Activated T-cell treated with anti-CD3 and anti-CD28 coated beads, Interleukin-2, amount 50 U/mL, for 72 hours (primary cell): ENCODE measurements at regions not wholly inside any gene's neighbourhood (a gene's known extent, or its start where the extent isn't known, plus 50 kb on each side); places are given as distances from the start of the nearest gene placed in this dataset.

Source experiments
- ATAC-seq, 2 donors: fragments of 150-1000 bp; cut with Tn5 transposase; replicated peaks in 1 of 2; 2 replicates each; pipeline ENCODE4 v1.10.0; 2021; ENCODE audit warnings: moderate library complexity in 2 of 2, mild to moderate bottlenecking in 1 of 2
- DNase-seq, 2 donors: peaks; one replicate each; pipeline ENCODE4 v3.0.0; 2021 to 2022; ENCODE audit warnings: mixed read lengths in 1 of 2
- H3K27ac Mint-ChIP-seq: one replicate; pipeline ENCODE4 v1.8.0; 2022; ENCODE audit warnings: mild to moderate bottlenecking, moderate library complexity, mixed read lengths
- H3K27me3 Mint-ChIP-seq: one replicate; pipeline ENCODE4 v1.8.0; 2022; ENCODE audit warnings: low read depth, mixed read lengths
- H3K36me3 Mint-ChIP-seq, 2 donors: one replicate each; pipeline ENCODE4 v1.8.0; 2022; ENCODE audit warnings: mixed read lengths in 2 of 2, mild to moderate bottlenecking in 1 of 2; ENCODE audit not compliant: insufficient read depth in 2 of 2
- H3K4me1 Mint-ChIP-seq: one replicate; pipeline ENCODE4 v1.8.0; 2022; ENCODE audit warnings: low read depth, mixed read lengths
- H3K4me3 Mint-ChIP-seq, 2 donors: one replicate each; pipeline ENCODE4 v1.8.0; 2022; ENCODE audit warnings: mild to moderate bottlenecking in 2 of 2, mixed read lengths in 2 of 2, moderate library complexity in 2 of 2
- H3K9me3 Mint-ChIP-seq, 2 donors: one replicate each; pipeline ENCODE4 v1.8.0; 2022; ENCODE audit warnings: mixed read lengths in 2 of 2

DNA sequence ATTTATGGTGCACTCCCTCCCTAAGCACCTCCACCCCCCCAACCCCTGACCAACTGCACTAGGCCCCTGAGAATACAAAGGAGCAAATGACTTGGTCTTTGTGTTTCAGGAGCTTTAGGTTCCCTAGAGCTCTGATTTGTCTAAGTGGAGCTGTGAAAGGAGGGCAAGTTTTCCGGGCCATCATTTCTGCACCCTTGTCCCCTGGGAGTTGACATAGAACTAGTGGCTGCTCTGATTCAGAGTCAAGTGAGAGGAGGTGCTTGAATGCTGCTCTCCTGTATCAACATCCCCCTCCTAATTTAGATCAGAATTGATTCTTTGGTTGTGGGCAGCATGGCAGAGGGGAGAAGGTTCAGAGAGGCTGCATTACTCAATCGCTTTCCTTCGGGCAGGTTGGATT, 391.6 kb downstream of the KCNRG start:
- peaks cover 20% of the 10 kb centered on the region for H3K4me1 Mint-ChIP-seq
- H3K27me3 Mint-ChIP-seq = peaks cover 21% of the 10 kb centered on the region
- DNase-seq (no peak), ATAC-seq (no peak)
- H3K36me3 Mint-ChIP-seq = no peaks in the 10 kb centered on the region
- H3K4me3 Mint-ChIP-seq = no peak overlapping the region
- H3K27ac Mint-ChIP-seq = no peak overlapping the region
- no peaks in the 10 kb centered on the region for H3K9me3 Mint-ChIP-seq

DNA sequence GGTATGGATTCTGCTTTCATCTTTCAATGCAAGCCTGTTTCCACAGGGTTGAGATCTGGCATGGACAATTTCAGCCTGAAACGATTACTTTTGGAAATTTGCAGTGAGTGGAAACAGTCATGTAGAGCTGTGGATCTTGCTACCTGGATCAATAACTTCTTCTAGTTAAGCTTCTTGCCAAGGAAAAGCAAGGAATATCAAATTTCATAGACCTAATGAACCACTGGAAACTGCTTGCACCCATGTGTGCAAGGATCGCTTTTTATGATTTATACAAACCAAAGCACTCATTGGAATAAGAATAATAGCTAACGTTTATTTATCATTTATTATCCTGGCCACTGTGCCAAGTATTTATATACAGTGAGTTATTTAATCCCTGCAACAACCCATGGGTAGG, 392.8 kb downstream of the KCNRG start:
- peaks cover 20% of the 10 kb centered on the region for H3K27me3 Mint-ChIP-seq
- no peak for DNase-seq

DNA sequence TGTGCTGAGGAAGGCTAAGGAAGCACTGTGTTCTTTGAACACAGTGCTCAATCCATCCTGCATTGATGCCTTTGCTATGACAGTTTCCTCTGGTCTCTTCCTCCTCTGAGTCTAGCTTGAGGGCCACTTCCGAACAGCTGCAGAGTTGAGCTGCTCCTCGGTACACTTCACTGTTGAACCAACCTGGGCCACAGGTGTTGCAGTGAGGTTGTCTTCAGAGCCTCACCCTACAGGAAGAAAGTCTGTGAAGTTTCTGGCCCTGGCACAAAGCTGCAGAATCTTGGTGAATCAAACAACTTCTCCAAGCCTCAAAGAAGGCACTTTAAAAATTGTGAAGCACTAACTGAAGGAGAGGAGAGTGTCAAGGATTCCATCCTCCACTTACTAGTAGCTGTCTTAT, 394.0 kb downstream of the KCNRG start:
- Mint-ChIP-seq H3K36me3 (no peaks in the 10 kb centered on the region), H3K27ac (no peak overlapping the region), H3K9me3 (no peaks in the 10 kb centered on the region), H3K27me3 (peaks cover 26% of the 10 kb centered on the region), H3K4me3 (no peak overlapping the region), H3K4me1 (peaks cover 22% of the 10 kb centered on the region)
- ATAC-seq (no peak), DNase-seq (no peak)

More for the DNA sequence above, 392.8 kb downstream of the KCNRG start:
- no peaks in the 10 kb centered on the region for H3K9me3 Mint-ChIP-seq
- no peak overlapping the region for H3K4me3 Mint-ChIP-seq
- H3K36me3 Mint-ChIP-seq = no peaks in the 10 kb centered on the region
- H3K4me1 Mint-ChIP-seq = peaks cover 22% of the 10 kb centered on the region
- H3K27ac Mint-ChIP-seq = no peak overlapping the region
- no peak for ATAC-seq

DNA sequence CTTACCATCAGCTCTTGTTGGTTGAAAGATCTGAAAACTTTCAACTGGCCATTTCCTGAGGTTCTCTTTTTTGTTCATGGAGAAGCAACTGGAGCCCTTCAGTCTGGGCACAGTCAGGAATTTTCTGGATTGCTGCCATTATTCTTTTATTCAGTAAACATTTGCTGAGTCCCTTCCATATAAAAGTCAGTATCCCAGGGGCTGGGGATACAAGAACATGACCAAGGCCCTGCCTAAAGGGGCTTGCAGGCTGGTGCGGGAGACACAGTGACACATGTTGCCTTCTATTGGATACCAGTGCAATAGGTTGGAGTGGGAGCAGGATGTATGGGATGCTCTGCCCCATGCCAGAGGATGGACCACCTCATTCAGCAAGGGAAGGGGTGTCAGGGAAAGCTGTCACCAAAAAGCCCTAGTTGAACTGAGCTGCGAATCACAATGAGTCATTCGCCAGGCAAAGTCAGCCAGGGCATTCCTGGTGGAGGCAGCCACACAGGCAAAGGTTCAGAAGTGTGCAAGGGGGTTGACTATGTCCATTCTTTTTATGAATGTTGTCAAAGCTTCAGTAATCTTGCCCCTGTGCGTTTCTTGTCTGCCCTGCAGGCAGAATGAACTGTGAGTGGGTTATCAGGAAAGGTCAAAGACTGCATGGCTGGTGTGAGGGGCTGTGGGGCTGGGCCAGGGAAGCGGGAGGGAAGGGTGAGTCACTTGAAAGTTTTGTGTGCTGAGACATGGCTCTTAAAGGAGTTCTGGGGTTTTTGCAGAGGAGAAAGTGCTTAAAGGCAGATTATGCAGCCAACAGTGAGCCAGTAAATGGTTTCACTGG, 395.9 kb downstream of the KCNRG start:
- H3K36me3 Mint-ChIP-seq = peaks cover 2 to 3% of the 10 kb centered on the region in 2 donors
- DNase-seq (no peak), ATAC-seq (no peak)
- H3K4me3 Mint-ChIP-seq = no peak overlapping the region
- H3K27me3 Mint-ChIP-seq = peaks cover 26% of the 10 kb centered on the region
- peaks cover 4 to 6% of the 10 kb centered on the region in 2 donors for H3K9me3 Mint-ChIP-seq
- no peak overlapping the region for H3K27ac Mint-ChIP-seq
- H3K4me1 Mint-ChIP-seq = peaks cover 22% of the 10 kb centered on the region

DNA sequence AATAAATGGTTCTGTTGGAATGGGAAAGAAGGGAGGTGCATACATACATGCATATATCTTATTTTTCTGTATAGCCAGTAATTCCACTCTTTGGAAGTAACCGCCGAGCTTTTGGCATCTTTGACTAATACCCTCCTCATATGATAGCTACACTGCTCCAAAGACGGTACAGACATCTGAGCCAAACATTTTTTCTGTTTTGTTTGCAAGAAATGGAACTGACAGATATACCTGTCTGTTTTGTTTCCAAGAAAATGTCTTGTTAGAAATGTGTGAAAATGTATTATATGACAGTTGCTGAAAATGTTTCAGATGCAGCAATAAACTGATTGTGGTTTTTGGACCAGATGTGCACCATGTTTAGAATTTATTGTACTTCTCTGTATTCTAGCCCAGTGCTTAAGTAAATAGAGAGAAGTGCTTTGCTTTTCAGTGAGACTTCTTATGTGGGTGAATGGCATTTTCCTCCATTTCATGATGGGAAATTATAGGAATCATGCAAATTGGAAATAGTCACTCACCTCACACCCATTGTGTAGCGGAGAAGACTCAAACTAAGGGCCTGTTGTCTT, 396.9 kb downstream of the KCNRG start:
- ATAC-seq (no peak), DNase-seq (no peak)
- Mint-ChIP-seq H3K27me3 (peaks cover 21% of the 10 kb centered on the region), H3K4me1 (peaks cover 22% of the 10 kb centered on the region), H3K36me3 (peaks cover 2 to 3% of the 10 kb centered on the region in 2 donors), H3K4me3 (no peak overlapping the region), H3K27ac (no peak overlapping the region), H3K9me3 (peaks cover 4 to 7% of the 10 kb centered on the region in 2 donors)

DNA sequence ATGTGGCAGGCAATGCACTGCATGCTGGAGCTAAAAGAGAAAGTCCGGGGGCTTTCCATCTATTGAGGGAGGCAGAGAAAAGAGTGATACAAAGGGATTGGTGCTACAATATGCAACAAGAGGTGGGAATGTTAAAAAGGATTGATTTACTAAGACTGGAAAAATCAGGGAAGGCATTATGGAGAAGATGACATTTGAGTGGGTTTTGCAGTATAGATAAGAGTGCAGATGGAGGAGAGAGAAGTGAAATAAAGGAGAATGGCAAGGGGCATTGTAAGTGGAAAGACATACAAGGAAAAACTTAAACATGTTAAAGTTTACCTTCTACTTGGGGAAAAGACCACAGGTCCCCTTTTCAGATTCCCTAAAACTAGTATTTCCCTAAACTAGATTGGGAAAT, 399.4 kb downstream of the KCNRG start:
- Mint-ChIP-seq H3K9me3 (peaks cover 4 to 7% of the 10 kb centered on the region in 2 donors), H3K27me3 (peaks cover 10% of the 10 kb centered on the region), H3K27ac (no peak overlapping the region), H3K4me1 (peaks cover 13% of the 10 kb centered on the region), H3K4me3 (no peak overlapping the region), H3K36me3 (peaks cover 2 to 3% of the 10 kb centered on the region in 2 donors)
- no peak for ATAC-seq
- no peak for DNase-seq

DNA sequence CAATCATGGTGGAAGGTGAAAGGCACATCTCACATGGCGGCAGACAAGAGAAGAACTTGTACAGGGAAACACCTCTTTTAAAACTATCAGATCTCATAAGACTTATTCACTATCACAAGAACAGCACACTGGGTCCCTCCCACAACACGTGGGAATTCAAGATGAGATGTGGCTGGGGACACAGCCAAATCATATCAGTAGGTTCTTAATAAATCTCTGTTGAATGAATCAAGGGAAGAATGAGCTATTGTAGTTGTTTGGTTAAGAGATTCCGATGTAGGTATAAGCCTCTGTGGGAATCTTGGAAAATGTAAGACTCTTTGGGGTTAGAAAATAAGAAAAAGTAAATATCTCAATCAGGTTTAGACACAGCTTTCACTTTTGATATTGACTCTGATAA, 400.2 kb downstream of the KCNRG start:
- no peak overlapping the region for H3K27ac Mint-ChIP-seq
- peaks cover 13% of the 10 kb centered on the region for H3K4me1 Mint-ChIP-seq
- H3K27me3 Mint-ChIP-seq = peaks cover 10% of the 10 kb centered on the region
- peaks cover 2 to 3% of the 10 kb centered on the region in 2 donors for H3K36me3 Mint-ChIP-seq
- H3K9me3 Mint-ChIP-seq = peaks cover 4 to 7% of the 10 kb centered on the region in 2 donors
- no peak overlapping the region for H3K4me3 Mint-ChIP-seq
- no peak for ATAC-seq
- DNase-seq = no peak

DNA sequence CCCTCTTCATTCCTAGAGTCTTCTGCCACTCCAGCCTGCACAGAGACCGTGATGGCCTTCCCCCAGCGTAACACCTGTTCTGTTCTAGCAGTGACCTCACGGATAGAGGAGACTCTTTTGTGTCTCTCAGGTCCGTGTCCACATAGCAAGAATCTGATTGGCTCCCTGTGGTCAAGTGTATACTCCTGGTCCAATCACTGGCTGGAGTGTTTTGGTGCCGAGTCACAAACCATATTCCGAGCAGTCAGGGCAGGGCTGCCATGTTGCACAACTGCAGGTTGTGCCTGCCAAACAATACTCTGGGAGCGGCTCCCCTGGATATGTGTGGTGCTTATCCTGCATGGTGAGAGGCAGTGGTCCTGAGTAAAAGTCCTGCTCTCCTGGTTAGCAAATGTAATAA, 402.4 kb downstream of the KCNRG start:
- Mint-ChIP-seq H3K4me3 (no peak overlapping the region), H3K27ac (no peak overlapping the region), H3K36me3 (peaks cover 2 to 3% of the 10 kb centered on the region in 2 donors), H3K27me3 (peaks cover 10% of the 10 kb centered on the region), H3K4me1 (peaks cover 3% of the 10 kb centered on the region), H3K9me3 (peaks cover 4 to 7% of the 10 kb centered on the region in 2 donors)
- no peak for DNase-seq
- ATAC-seq = peak in 1 of 2 donors; percentile 41

DNA sequence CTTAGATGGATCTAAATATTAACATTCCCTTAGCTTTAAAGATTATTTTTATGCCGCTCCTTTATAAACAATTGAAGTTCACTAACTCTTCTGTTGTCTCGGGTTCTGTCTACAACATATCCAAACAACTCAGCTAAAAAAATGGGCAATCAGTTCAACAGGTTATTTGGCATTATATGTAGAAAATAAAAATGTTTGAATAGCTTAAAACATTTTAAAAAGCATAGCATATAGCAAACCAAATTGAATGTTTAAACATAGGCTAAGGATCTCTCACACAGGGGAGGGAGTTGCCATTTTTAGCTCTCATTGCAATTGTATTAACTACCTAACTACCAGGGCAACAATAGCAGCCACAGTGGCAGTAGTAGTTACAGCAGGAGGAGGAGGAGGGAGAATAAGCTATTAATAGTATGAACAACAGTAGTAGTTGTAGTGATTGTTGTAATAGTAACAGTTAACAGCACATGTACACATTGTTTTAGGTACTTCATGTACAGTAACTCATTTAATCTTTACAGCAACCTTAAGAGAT, 404.2 kb downstream of the KCNRG start:
- no peak overlapping the region for H3K4me3 Mint-ChIP-seq
- no peak overlapping the region for H3K27ac Mint-ChIP-seq
- peaks cover 2 to 3% of the 10 kb centered on the region in 2 donors for H3K36me3 Mint-ChIP-seq
- DNase-seq (no peak), ATAC-seq (no peak)
- H3K4me1 Mint-ChIP-seq = peaks cover 4% of the 10 kb centered on the region
- peaks cover 3 to 6% of the 10 kb centered on the region in 2 donors for H3K9me3 Mint-ChIP-seq
- no peaks in the 10 kb centered on the region for H3K27me3 Mint-ChIP-seq

DNA sequence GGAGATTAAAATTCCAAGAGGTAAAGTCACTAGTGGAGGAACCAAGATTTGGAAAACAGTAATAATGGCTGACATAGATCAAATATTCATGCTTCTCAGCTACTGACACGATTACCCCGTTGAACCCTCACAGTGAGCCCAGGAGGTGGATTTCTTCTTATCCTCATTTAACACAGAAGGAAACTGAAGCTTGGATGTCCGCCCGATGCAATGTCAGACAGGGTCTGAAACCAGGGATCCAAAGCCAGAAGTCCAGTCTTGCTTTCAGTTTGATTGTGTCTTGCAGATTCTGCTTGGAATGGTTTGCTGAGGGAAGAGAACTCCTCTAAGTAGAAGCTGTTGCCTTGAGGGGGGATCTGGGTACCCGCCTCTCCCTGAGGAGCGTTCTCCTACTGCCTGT, 404.7 kb downstream of the KCNRG start:
- no peak for ATAC-seq
- Mint-ChIP-seq H3K9me3 (peaks cover 0 to 3% of the 10 kb centered on the region in 2 donors), H3K4me3 (no peak overlapping the region), H3K4me1 (peaks cover 4% of the 10 kb centered on the region), H3K27ac (no peak overlapping the region), H3K27me3 (no peaks in the 10 kb centered on the region), H3K36me3 (peaks cover 0 to 1% of the 10 kb centered on the region in 2 donors)
- DNase-seq = no peak

DNA sequence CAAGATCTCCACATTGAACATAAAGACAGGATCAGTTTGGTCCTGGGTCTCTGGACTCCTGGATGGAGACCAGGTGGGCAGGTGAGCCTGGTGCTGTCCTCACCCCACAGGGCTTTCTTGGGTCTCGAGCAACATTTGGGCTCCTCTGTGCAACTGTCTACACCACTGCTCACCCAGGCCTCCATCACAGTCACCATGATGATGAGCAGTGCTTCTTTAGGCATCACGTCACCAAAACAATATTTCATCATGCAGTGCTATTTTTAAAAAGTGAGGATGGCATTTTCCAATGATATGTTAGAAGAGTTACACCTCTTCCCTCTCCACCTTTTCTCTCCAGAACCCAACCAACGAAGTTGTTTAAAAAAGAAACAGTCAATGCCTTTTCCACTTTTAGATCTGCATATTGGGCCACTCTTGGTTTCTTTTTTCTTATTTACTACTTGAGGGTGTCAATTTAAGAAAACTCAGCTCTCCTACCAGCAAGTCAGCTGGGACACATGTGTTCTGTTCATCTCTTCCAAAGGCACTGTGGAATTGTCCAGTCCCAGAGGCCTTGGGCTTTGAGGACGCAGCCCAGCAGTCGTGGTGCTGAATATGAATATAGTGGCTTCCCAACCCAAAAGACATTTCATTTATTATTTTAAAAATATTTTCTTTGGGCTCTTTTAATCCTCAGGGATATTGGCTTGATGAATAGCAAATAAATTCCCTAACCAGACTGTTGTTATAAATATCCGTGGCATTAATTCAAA, 405.7 kb downstream of the KCNRG start:
- Mint-ChIP-seq H3K4me1 (peaks cover 4% of the 10 kb centered on the region), H3K36me3 (no peaks in the 10 kb centered on the region), H3K27me3 (no peaks in the 10 kb centered on the region), H3K4me3 (no peak overlapping the region), H3K9me3 (peaks cover 0 to 1% of the 10 kb centered on the region in 2 donors), H3K27ac (no peak overlapping the region)
- ATAC-seq (no peak), DNase-seq (no peak)

DNA sequence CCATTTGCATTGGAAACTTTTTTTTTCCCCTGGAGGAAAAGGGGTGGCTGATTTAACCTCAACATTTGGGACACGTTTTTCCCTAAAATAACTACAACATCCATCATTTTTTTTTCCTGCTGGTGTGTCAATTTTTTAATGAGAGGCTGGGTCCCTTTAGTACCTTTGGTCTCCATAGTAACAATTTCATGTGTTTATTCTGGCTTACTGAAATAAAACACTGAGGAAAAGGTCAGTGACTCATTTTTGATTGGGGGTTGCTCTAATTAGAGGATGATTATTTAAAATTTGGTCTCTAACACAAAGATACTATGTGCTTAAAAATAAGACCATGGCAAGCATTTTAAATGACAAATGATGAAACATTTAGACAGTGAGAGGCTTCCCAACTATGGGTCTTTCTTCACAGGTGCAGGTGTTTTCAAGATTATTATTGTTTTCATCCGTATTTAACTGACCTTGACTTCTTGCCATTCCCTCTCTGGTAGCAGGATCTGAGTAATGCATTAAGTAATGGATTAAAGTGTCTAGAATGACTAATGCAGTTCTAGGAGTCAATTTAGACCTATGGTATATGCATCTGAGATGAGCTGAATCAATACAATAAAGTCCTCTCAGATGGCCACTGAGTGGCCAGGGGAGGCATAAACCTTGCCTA, 406.4 kb downstream of the KCNRG start:
- no peak overlapping the region for H3K27ac Mint-ChIP-seq

More for the DNA sequence above, 406.4 kb downstream of the KCNRG start:
- DNase-seq (no peak), ATAC-seq (no peak)
- no peaks in the 10 kb centered on the region for H3K27me3 Mint-ChIP-seq
- H3K36me3 Mint-ChIP-seq = no peaks in the 10 kb centered on the region
- H3K9me3 Mint-ChIP-seq = no peaks in the 10 kb centered on the region
- H3K4me3 Mint-ChIP-seq = no peak overlapping the region
- peaks cover 4% of the 10 kb centered on the region for H3K4me1 Mint-ChIP-seq
